Right kidney (tissue), 1 donor: ENCODE measurements at regions not wholly inside any gene's neighbourhood (a gene's known extent, or its start where the extent isn't known, plus 50 kb on each side); places are given as distances from the start of the nearest gene placed in this dataset.
A peak's percentile ranks its signal among the peaks of the same experiment; 100 is the strongest.
"Not testable (repeated sequence)": the region's sequence is repeated elsewhere in the genome, so short reads cannot be mapped to it uniquely, and the experiment has no call there.

Experiments used
- DNase-seq: peaks from one replicate; pipeline ENCODE4 v3.0.0-alpha.2; 2016

GRCh38 chr12:78530100-78530765 lies 334.3 kb upstream of the SYT1 start:
- no peak for DNase-seq

GRCh38 chr12:78531831-78532458 lies 332.6 kb upstream of the SYT1 start:
- DNase-seq = no peak

GRCh38 chr12:78534311-78534710 lies 330.3 kb upstream of the SYT1 start:
- DNase-seq = no peak

- DNase-seq = no peak
Measured at GRCh38 chr12:78540606-78541336, 323.8 kb upstream of the SYT1 start.

- DNase-seq = no peak
Measured at GRCh38 chr12:78550831-78551230, 313.7 kb upstream of the SYT1 start.

- DNase-seq = no peak
Measured at GRCh38 chr12:78555802-78556201, 308.8 kb upstream of the SYT1 start.

GRCh38 chr12:78556651-78557050 lies 307.9 kb upstream of the SYT1 start:
- no peak for DNase-seq

- DNase-seq = no peak
Measured at GRCh38 chr12:78559416-78559815, 305.2 kb upstream of the SYT1 start.

- no peak for DNase-seq
Measured at GRCh38 chr12:78559886-78560285, 304.7 kb upstream of the SYT1 start.

- DNase-seq = no peak
Measured at GRCh38 chr12:78560633-78561032, 303.9 kb upstream of the SYT1 start.

- DNase-seq = no peak
Measured at GRCh38 chr12:78562368-78563205, 302.0 kb upstream of the SYT1 start.

- DNase-seq = no peak
Measured at GRCh38 chr12:78563826-78564225, 300.7 kb upstream of the SYT1 start.

- DNase-seq = no peak
Measured at GRCh38 chr12:78566456-78566855, 298.1 kb upstream of the SYT1 start.

GRCh38 chr12:78568321-78569020 lies 296.1 kb upstream of the SYT1 start:
- DNase-seq = peak; percentile 6

- no peak for DNase-seq
Measured at GRCh38 chr12:78571953-78572352, 292.6 kb upstream of the SYT1 start.

GRCh38 chr12:78575208-78575607 lies 289.4 kb upstream of the SYT1 start:
- not testable (repeated sequence) for DNase-seq

GRCh38 chr12:78579846-78580245 lies 284.7 kb upstream of the SYT1 start:
- peak; percentile 4 for DNase-seq

GRCh38 chr12:78580296-78580695 lies 284.3 kb upstream of the SYT1 start:
- no peak for DNase-seq

GRCh38 chr12:78584695-78585094 lies 279.9 kb upstream of the SYT1 start:
- no peak for DNase-seq

- DNase-seq = no peak
Measured at GRCh38 chr12:78585132-78585531, 279.4 kb upstream of the SYT1 start.

- DNase-seq = no peak
Measured at GRCh38 chr12:78586790-78587189, 277.8 kb upstream of the SYT1 start.

GRCh38 chr12:78599366-78599765 lies 265.2 kb upstream of the SYT1 start:
- DNase-seq = no peak
